GM18951 (cell line): ENCODE measurements at regions not wholly inside any gene's neighbourhood (a gene's known extent, or its start where the extent isn't known, plus 50 kb on each side); places are given as distances from the start of the nearest gene placed in this dataset.

Experiments used
- POLR2A ChIP-seq: IDR thresholded peaks from 4 replicates; pipeline ENCODE4 v1.6.1; 2011; ENCODE audit warnings: mild to moderate bottlenecking; ENCODE audit not compliant: insufficient read length, insufficient read depth; ENCODE audit errors: extremely low read depth
- in situ Hi-C: fragments of 300-500 bp; cut with MboI; formaldehyde crosslinking; loops from one replicate; pipeline ENCODE4 v1.12.0; 2022; ENCODE audit warnings: low sequenced_read_pairs, mixed read lengths, inconsistent platforms; ENCODE audit not compliant: unreplicated experiment

- in situ Hi-C loops = no loop called here
- TF ChIP-seq POLR2A = no peak
These were observed 755.5 kb downstream of the STIM2 start for GRCh38 chr4:27616166-27616565.

- no peak for TF ChIP-seq POLR2A
- in situ Hi-C loops = no loop called here
These were observed 758.8 kb downstream of the STIM2 start for GRCh38 chr4:27619435-27619834.

GRCh38 chr4:27620886-27621285 lies 760.2 kb downstream of the STIM2 start:
- in situ Hi-C loops = no loop called here
- no peak for TF ChIP-seq POLR2A

GRCh38 chr4:27624749-27625148 lies 764.1 kb downstream of the STIM2 start:
- TF ChIP-seq POLR2A = no peak
- in situ Hi-C loops = no loop called here

GRCh38 chr4:27628609-27629008 lies 768.0 kb downstream of the STIM2 start:
- no peak for TF ChIP-seq POLR2A
- in situ Hi-C loops = no loop called here

- no peak for TF ChIP-seq POLR2A
- in situ Hi-C loops = no loop called here
These were observed 769.0 kb downstream of the STIM2 start for GRCh38 chr4:27629532-27630225.

GRCh38 chr4:27635936-27636913 lies 775.6 kb downstream of the STIM2 start:
- no peak for TF ChIP-seq POLR2A
- in situ Hi-C loops = no loop called here

GRCh38 chr4:27638163-27638915 lies 777.7 kb downstream of the STIM2 start:
- no peak for TF ChIP-seq POLR2A
- in situ Hi-C loops = no loop called here

GRCh38 chr4:27643101-27643500 lies 782.5 kb downstream of the STIM2 start:
- in situ Hi-C loops = no loop called here
- no peak for TF ChIP-seq POLR2A

- no peak for TF ChIP-seq POLR2A
These were observed 787.8 kb downstream of the STIM2 start for GRCh38 chr4:27648416-27648815.

GRCh38 chr4:27662426-27662825 lies 801.8 kb downstream of the STIM2 start:
- in situ Hi-C loops = no loop called here
- TF ChIP-seq POLR2A = no peak

More at GRCh38 chr4:27648416-27648815, 787.8 kb downstream of the STIM2 start:
- in situ Hi-C loops = no loop called here

GRCh38 chr4:27666943-27667342 lies 806.3 kb downstream of the STIM2 start:
- in situ Hi-C loops = no loop called here
- no peak for TF ChIP-seq POLR2A

GRCh38 chr4:27668001-27668400 lies 807.4 kb downstream of the STIM2 start:
- TF ChIP-seq POLR2A = no peak
- in situ Hi-C loops = no loop called here
